GM21619 (cell line): ENCODE measurements at regions not wholly inside any gene's neighbourhood (a gene's known extent, or its start where the extent isn't known, plus 50 kb on each side); places are given as distances from the start of the nearest gene placed in this dataset.

Source experiments
- ATAC-seq: cut with Tn5 transposase; IDR thresholded peaks from one replicate; pipeline ENCODE4 v1.9.1; 2021; ENCODE audit not compliant: unreplicated experiment

DNA sequence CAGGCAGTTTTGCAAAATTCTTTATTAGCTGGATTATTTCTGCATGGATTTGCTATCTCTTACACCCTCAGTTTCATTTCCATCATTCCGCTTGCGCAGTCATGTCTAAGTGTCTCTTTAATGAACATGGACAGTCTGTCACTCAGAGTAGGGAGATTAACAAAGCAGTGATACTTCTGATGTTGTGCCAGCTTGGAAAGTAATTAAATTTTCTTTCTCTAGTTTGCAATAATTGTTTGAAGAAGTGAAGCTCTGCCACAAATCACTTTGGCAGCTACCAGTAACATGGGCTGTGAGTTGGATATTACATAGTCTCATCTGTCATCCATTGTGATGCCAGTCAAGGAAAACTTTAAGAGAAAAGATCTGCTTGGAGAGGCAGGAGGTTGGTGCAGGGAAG lies 324.8 kb upstream of the NWD2 start:
- no peak for ATAC-seq

- ATAC-seq: no peak
Measured at GRCh38 chr4:36921476-36922216, 322.9 kb upstream of the NWD2 start.

DNA sequence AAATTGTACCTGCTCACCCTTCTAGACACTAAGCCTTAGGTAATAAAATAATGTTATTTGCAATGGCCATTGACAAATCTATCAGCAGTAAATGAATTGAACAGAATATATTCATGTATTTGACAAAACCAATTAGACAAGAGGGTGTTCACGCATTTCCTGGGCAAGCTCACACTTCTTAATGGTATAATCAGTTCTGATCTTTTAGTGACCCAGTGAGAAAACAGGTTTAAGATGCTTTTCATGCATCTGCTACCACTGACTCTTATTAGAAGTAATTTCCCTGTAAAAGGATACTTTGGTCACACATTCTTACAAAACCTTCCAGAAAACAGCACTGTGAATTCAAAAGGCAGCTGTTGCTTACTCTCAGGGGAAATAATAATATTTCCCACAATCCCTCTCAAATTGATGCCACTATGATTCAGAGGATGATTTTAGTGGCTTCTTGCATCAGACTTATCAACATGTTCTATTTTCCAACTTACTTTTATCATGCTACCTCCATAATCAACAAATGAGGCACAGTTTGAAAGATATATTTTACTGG lies 313.9 kb upstream of the NWD2 start:
- no peak for ATAC-seq

DNA sequence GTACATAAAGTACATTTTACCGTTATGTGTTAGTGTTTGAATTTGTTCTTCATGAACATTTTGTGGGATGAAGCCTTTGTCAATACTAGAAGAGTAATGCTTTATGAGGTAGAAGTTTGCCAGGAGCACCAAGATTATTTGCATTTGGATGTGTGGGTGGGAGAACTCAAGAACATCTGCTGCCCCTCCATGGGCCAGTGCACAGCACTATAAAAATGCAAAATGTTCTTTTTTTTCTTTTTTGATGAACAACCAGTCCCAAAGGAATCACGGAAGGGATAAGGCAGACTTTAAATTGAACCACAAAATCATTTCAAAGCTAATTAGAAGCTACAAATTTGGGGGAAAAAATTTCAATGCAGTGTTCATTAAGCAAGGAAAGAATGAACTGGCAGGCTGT lies 300.3 kb upstream of the NWD2 start:
- no peak for ATAC-seq

DNA sequence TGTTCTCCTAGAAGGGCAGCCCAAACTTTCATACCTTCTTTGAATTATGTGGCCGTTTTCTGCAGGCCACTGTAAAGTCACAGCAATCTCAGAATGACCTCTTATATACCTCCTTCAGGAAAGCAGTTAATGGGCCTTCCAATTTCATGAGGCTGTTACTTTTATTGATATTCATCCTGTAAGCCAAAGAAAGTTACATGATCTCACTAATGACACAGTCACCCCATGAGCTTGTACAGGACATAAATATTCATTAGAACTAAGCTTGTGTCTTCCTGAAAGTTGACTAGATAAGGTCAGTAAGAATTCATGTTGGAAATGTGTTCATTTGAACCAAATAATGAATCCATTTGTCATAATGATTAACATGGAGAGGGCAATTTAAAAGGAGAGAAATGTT lies 283.1 kb upstream of the NWD2 start:
- ATAC-seq: no peak

- no peak for ATAC-seq
Measured at GRCh38 chr4:36966756-36967460, 277.6 kb upstream of the NWD2 start.

DNA sequence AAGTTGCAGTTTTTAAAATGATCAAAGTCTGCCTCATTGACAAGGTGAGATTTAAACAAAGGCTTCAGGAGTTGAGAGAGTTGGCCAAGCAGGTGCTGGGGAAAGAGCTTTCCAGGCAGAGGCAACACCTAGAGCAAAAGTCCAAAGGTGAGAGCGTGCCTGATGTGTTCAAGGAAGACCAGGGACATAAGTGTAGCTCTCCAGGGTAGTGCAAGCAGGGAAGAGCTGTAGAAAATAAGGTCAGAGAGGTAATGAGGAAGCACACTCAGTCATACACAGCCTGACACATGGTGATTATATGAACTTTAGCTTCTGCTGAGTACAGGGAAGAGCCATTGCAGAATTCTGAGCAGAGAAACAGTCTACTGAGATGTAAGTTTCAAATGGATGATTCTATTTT lies 265.0 kb upstream of the NWD2 start:
- ATAC-seq: no peak

GRCh38 chr4:36990128-36990872 lies 254.2 kb upstream of the NWD2 start:
- ATAC-seq: no peak

- ATAC-seq: no peak
Measured at GRCh38 chr4:36997727-36998126, 246.8 kb upstream of the NWD2 start.

- no peak for ATAC-seq
Measured at GRCh38 chr4:37000281-37000680, 244.3 kb upstream of the NWD2 start.

DNA sequence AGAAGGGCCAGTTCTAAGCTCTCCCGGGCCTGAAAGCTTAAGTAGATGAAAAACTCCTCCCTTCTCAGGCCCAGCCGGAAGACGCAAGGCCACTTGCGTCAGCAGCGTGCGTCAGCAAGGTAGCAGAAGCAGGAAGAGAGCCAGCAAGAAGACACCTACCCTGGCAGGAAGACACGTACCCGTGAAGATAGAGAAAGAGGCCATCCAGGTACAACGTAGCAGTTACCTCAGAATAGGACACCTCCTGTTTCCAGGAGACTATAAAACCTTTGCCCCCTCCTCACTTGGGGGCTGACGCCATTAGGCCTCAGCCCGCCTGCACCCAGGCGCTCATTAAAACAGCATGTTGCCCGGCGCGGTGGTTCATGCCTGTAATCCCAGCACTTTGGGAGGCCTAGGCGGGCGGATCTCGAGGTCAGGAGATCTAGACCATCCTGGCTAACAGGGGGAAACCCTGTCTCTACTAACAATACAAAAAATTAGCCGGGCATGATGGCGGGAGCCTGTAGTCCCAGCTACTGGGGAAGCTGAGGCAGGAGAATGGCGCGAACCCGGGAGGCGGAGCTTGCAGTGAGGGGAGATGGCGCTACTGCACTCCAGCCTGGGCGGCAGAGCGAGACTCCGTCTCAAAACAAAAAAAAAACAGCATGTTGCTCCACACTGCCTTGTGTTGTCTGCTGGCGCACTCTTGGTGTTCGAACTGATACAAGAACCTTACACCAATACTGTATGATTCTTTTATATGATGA lies 242.7 kb upstream of the NWD2 start:
- ATAC-seq: no peak

DNA sequence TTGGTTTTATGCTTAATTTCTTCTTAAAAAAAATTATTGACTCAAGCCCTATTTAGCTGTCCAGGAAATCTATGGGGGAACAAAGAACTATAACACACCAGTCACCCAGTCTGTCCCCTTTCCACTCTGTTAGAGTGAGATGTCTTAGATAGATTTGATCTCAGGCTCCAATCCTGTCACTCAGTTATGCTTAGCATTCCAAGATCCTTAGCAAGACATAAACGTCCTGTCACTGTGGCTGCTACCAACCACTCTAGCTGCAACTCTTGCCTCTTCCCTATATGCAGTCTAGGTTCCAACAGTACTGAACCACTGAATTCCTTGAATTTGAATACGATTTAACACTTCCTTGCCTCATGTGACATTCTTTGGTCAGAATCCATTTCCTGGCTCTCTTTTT lies 241.9 kb upstream of the NWD2 start:
- no peak for ATAC-seq

GRCh38 chr4:37008199-37008598 lies 236.3 kb upstream of the NWD2 start:
- no peak for ATAC-seq

DNA sequence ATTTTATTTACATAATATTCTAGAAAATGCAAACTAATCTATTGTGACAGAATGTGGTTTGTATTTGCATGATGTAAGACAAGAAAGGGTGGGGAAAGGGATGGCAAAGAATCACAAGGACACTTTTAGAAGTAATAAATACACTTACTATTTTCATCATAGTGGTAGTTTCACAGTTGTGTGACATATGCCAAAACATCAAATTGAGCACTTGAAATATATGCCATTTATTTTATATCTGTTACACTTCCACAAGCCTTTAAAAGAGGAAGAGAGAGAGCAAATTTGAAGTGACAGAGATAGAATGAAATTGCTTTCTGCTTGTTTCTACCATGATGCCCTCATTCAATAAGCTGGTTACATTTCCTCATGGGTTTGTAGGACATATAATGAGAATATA lies 230.0 kb upstream of the NWD2 start:
- no peak for ATAC-seq

- no peak for ATAC-seq
Measured at GRCh38 chr4:37015391-37015790, 229.2 kb upstream of the NWD2 start.

DNA sequence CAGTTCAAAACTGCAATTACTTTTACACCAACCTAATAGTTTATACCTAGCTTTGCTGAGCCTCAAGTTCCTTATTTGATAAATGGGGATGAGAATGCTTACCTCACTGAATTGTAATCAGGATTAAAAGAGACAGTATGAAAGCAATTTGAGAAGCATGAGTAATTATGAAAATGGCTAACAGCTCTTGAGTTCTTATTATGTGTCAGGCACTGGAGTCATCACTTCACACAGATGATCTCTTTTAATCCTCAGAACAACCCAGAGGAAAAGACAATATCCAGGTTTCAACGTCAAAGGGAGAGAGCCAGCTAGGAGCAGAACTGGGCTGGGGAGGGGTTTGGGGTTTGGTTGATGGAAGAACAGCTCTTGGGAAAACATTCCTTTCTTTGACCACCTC lies 221.0 kb upstream of the NWD2 start:
- ATAC-seq: no peak

GRCh38 chr4:37023996-37024395 lies 220.5 kb upstream of the NWD2 start:
- no peak for ATAC-seq

DNA sequence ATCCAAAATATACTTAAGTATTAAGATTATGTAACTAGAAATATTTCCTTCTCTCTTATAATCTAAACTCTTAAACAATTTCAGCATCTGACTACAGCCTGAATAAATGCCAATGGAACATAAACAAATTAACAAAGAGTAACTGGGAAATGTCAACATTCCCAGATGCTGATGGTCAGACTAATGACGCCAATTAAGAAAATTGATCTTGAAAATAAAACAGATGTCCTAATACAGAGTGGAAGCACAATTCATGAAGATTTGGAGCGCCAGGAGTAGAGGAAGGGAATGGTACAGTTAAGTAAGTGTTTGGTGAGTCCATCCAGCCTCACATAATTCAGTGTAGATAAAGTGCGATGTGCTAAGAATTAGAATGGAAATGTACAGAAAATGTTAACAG lies 203.7 kb upstream of the NWD2 start:
- ATAC-seq: no peak

GRCh38 chr4:37043342-37043741 lies 201.2 kb upstream of the NWD2 start:
- ATAC-seq: no peak

DNA sequence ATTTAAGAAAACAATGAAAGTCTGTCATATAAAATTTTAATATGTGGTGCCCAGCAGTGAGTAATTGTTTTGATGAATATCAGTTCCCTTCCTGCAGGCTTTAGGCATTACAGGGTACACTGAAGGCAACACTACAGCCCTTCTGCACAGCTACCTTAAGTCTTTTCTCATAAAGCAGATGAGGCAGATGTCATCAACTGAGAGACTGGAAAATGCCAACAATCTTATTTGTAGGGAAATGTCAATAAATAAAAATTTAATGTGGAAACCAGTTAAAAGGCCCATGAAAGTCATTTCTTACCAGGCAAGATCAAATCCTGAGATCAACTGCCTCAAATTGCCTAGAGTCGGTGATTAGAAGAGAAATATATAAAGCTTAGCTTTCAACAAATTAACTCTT lies 193.4 kb upstream of the NWD2 start:
- no peak for ATAC-seq

DNA sequence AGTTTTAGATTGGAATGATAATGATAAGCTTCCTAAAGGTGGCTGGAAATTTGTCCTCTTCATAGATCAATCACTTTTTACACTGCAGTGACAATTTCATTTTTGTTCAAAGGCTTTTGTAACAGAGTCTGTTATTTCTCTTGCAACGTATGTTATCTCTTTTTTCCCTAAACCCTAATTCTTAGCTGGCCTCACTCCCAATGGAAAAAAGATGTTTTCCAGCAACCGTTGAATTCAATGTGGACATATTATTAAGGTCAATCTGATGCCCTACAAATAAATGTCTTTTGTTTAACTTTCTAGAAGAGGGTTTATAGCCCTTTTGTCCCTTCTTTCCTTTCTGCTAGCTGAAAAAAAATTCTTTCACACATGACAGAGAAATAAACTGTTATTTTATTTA lies 192.7 kb upstream of the NWD2 start:
- ATAC-seq: no peak
